Mucosa of gallbladder (tissue), 1 donor: ENCODE measurements at regions not wholly inside any gene's neighbourhood (a gene's known extent, or its start where the extent isn't known, plus 50 kb on each side); places are given as distances from the start of the nearest gene placed in this dataset.
A peak's percentile ranks its signal among the peaks of the same experiment; 100 is the strongest.

Source experiments
- DNase-seq: peaks from one replicate; pipeline ENCODE4 v3.0.0-alpha.2; 2020; ENCODE audit warnings: low spot score
- donor health status: DM: no; HTN: no; CAD: no.

DNA sequence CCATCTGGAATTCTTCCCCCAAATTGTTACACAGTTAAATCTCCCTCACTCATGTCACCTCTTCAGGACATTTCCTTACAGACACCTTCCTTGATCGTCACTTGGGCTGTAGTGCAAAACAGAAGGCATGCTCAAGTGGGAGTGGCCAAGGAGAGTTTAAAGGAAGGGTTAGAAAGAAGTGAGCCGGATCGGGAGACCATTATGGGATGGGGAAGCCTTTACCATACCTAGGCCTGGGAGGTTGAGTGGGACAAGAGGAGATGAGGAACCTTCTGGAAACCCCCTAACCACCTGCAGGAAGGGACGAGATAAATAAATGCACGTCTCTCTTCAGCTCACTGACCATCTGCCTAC lies 102.7 kb downstream of the UCHL1 start:
- no peak for DNase-seq

DNA sequence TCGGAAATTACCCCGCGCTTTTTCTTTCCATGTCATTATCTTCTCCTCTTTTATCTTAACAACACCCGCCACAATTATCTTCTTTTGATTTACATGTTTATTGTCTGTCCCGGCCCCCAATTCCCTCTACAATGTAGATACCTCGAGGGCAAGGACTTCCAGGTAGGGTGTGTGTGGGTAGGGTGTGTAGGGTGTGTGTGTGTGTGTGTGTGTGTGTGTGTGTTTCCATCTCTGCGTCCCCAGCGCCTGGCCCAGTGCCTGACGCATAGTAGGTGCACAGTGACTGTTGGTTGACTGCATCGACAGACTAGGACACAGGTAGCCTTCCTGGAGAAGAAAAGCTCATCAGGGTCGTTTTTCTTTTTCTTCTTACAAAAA lies 103.1 kb downstream of the UCHL1 start:
- no peak for DNase-seq

DNA sequence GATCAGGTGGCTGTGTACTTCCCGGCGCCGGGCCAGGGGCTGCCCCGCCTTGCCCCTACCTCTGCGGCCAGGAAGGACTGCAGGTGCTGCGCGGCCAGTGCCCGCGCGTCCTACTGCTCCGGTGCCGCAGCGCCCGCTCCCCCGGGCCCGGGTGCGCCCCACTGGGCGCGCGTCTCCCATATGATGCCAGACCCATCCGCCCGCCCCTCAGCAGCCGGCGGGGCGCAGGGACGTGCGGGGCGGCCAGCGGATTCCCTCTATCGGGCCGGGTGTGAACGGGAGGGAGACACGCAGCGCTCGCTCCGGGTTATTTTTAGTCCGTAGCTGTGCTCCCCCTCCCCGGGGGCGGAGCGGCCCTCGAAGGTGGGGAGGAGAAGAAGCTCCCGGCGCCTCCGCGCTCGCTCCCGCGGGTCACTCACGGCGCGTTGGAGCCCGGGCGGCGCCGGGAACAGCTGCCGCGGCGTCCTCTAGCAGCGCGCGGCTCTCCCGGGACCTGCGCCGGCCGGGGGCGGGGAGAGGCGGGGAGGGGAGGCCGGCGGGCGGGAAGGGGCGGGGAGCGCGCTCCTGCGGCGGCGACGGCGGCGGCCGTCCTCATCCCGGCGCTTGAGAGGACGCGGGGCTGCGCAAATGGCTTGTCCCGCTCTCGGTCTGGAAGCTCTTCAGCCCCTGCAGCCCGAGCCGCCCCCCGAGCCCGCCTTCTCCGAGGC lies 103.6 kb downstream of the UCHL1 start:
- peak; percentile 62 for DNase-seq

DNA sequence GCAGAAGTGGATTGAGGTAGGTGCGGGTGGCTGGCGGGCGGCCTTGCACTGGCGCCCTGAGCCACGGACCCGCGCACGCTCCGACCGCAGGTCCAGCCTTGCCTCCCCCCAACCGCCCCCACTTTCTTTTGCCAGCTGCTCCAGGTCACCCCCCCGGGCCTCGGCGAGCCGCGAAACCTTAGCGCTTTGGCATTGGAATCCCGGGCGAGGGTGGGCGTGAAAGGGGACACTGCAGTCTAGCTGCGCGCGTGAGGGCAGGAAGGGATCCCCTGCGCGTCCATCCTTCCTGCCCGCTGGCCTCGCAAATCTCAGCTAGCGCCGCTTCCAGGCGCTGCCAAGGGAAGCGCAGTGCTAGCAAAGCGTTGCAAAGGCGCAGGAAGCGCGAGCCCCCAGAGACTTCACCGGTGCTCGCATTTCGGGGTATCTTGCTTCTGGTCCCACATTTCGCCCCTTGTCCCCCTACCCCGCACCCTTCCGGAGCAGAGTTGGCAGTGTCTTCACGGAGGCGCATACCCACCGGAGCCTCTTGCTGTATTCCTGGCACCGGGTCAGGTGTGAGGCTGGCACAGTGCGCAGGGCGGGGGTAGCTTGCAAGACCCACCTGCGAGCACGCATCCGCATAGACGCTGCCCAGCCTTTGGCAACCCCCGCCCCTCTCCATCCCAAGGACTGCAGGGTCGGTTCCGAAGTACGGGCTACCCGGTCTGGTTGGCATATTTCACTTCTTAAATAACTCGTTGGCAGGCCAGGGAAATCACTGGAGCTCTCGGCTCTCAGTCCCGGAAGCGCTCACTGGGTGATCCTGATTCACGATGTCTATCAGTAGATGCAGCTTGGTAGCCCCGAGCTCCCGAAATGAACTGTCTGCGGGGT lies 104.4 kb downstream of the UCHL1 start:
- DNase-seq: peak; percentile 34

DNA sequence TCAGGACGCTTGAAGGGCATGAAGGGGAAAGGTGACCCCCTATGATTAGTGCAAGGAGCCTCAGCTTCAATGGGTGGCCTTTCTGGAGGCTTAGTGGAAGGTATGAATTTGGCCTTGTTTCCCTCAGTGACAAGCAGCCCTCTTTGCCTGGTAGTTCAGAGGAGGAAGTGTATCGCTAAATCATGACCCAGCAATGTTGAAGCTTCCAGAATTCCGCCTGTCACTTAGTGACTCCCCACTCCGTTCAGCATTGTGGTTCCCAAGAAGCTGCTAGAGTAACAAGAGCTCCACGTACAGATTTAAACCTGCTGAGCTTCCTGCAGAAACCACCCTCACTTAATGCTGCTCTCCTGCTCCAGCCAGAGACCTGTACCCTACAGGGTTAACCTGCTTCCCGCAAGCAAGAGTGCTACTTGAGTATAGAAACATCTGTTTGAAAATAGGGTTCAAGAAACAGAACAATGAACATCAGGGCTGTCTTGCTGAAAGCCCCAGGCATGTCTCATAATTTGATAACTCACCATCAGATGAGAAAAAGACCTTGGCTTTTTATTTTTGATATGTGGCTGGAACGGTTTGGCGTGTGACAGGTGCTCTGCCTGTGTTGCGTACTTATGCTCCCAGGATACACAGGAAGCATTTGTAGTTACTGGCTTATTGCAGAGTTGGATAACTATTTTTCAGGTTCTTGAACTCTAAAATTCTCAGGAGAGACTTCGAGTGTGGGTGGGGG lies 105.2 kb downstream of the UCHL1 start:
- DNase-seq: no peak

DNA sequence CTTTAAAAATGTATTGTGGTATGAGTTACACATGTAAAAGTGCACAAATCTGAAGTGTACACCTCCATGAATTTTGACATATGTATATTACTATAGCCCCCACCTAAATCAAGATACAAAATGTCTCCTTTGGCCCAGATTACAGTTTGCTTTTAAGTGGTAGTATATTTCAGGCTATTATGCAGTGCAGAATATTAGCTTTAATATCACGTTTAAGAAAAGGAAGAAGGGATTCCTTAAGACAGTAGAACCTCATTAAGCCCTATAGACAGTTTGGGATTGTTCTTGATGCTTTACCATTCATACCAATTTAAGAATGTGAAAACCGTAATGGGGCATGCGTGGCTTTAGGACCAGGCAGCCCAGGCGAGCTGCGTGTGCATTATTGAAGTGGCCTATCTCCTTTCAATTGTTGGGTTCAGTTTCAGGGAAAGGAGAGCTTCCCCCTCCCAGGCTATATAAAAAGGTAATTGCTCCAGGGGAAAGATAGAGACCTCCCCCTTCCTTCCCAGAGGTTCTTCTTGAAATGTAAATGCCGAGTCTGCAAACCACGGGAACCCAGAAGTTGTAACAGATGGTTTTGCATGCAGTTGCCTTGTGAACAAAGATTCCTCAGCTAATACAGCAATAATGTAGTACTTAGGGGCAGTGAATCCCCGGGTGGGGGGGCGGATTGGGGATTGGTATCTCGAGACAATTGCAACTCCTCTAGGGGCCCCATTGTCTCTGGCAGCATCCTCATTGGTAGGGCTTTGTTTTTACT lies 106.1 kb downstream of the UCHL1 start:
- no peak for DNase-seq

DNA sequence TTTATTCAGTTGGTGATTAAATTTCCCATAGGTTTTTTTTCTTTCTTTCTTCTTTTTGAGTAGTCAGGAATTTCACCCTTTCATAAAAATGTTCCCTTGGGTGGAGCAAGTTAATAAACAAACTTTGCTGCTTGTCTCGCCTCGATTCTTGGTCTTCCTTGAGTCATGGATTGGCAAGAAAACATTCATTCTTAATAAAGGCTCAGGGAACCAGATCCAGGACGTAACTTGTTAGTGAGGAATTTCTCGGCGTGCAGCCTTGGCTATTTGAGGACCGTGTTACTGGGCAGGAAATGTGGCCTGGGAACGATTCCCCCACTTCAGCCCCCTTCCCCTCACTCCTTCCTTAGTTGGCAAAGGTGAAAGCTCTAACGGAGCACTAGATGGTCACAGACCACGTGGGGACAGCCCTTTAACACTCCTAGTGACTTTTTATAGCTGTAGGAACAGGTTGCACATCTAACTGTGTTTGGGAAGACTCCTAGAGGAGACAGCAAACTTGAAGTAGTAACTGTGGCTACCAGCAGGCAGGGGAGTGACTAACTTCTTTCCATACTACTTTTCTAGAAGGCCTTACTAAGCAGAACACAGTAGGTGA lies 106.8 kb downstream of the UCHL1 start:
- DNase-seq: no peak

DNA sequence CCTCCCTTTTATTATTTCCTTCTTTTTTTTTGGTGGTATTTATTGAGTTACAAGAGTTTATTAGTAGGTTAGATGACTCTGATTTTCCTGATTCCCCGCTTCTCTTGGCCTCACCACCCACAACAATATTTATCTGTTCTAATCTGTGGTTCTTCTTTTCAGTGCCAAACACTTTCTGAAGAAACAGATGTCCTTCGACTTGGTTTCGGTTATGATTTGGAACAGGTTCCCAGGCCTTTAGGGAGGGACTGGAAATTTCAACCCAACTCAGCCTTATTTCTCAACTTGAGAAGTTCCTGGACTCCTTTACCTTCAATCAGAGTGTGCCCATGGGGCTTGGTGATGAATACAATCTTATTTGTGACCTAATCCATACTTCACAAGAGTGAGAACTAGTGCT lies 108.1 kb downstream of the UCHL1 start:
- DNase-seq: no peak

DNA sequence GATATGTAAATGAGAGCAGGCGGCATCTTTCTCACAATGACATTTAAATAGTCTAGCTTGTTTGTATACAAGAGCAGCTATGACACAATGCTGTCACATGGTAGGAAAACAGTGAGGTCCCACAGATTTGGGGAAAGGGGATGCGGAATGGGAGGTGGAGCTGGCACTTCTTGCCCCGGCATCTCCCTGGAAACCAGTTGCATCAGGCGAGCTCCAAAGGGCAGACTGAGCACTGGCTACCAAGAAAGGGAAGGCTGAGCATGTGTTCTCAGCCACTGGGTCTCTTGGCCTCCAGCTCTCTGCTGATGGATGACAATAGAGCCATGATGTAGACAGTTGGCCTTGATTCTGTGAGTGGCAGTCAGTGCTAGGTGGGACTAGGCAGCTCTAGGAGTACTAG lies 109.0 kb downstream of the UCHL1 start:
- DNase-seq: no peak

DNA sequence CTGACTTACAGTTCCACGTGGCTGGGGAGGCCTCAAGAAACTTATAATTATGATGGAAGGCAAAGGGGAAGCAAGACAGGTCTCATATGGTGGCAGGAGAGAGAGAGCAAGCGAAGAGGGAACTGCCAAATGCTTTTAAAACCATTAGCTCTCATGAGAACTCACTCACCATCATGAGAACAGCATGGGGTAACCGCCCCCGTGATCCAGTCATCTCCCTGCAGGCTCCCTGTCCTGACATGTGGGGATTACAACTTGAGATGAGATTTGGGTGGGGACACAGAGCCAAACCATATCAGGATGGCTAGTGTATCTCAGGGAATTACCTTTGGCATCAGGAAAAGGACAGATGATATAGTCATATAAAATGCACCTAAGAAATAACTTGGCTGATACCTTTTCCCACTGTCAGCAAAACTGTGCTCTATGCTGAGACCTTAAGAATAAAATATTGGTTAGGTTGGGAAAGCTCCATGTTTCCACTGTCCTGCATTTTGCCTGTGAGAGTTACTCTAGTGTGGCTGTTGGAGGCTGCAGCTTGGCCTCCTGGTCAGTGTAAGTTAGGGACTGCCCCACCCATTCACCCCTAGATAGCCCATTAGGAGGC lies 110.3 kb downstream of the UCHL1 start:
- DNase-seq: no peak

DNA sequence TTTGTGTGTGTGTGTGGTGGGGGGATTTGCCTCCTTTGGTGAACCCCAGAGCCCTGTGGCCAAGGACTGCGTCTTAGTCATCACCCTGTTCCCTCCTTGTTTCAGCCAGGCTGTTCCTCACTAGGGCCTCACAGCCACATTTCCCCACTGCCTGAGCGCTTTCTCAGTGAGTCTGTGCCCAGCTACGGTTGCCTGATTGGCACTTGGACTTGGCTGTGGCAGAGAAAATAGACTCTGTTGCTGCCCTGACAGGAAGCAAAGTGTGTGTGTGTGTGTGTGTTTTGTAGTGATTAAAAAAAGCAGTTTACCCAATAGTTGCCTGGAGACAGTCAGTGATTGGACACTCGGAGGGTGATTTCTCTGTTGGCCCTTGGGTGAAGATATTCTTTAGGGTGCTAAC lies 113.0 kb downstream of the UCHL1 start:
- DNase-seq: peak; percentile 26

DNA sequence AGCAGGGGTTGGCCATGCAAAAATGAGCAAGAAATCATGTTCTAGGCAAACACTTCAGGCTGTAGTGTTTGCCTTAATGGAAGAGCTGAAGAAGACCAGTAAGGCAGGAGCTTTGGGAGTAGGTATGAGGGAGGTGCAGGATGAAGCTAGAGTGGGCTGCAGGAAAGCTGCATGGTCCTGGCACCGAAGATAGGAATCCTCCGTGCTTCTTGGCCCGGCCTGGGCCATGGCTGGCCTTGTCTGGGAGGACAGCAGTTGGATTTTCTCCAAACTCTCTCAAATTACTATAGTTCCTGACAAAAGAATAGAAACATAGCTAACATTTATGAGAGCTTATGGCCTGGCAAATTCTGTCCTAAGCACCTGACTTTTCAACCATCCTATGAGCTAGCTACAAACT lies 116.5 kb downstream of the UCHL1 start:
- no peak for DNase-seq

DNA sequence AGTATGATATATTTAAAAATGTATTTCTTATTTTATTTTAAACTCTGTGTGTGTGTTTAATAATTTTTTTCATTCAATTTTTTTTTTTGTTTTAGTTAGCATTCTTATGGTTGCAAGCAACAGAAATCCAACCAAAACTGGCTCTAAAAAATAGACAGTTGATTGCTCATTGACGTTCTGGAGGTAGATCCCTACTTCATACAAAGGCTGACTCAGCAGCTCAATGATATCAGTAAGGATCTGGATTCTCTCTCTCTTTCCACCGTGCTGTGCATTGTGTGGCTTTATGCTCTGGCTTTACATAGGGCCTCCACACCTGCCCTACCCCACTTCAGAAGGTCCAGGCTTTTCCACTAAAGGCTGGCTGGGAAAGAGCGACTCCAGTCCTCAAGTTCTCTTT lies 117.8 kb downstream of the UCHL1 start:
- no peak for DNase-seq

DNA sequence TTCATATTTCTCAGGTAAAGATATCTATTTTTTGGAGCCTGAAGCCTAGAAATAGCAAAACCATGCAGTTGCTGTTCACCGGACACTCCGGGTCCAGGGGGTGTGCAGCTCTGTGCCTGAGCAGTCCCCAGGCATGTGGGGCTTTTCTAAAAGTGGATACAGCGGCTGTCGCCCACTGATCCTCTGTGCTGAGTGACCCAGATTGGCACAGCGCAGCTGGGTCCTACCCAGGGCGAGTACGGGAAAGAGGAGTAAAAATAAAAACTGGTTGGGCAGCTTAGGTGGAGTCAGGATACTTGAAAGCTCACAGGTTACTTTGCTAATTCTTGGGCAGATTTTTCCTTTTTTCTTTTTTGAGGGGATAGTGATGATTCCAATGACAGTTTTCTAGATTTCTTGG lies 118.8 kb downstream of the UCHL1 start:
- no peak for DNase-seq

DNA sequence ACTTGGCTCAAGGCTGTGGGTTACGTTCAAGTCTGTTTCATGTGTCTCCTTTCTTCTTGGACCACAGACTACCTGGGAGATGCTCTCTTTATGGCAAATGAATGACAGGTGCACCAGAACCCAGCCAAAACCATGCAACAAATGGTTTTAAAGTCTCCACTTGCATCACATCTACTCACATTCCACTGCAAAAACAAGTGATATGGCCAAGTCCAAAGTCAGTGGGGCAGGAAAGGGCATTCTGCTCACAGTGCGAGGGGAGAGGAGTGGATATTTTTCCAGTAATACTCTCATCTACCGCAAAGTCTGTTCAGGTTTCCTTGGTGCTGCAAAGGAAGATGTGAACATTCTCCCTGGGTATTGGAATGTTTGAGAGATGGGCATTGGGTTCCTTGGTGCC lies 120.5 kb downstream of the UCHL1 start:
- DNase-seq: no peak

DNA sequence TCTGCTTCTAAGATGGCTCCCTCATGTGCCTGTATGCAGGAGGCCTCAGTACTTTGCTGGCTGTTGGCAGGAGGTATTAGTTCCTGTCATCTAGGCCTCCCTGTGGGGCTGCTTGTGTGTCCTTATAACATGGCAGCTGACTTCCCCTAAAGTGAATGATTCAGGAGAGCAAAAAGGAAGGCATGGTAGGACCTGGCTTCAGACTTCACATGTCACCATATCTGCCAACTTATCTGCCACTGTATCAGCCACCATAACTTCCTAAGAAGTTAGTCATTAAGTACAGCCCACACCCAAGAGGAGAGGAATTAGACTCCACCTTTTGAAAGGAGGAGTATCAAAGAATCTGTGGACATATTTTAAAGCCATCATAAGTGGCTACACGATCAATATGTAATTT lies 122.5 kb downstream of the UCHL1 start:
- DNase-seq: no peak

DNA sequence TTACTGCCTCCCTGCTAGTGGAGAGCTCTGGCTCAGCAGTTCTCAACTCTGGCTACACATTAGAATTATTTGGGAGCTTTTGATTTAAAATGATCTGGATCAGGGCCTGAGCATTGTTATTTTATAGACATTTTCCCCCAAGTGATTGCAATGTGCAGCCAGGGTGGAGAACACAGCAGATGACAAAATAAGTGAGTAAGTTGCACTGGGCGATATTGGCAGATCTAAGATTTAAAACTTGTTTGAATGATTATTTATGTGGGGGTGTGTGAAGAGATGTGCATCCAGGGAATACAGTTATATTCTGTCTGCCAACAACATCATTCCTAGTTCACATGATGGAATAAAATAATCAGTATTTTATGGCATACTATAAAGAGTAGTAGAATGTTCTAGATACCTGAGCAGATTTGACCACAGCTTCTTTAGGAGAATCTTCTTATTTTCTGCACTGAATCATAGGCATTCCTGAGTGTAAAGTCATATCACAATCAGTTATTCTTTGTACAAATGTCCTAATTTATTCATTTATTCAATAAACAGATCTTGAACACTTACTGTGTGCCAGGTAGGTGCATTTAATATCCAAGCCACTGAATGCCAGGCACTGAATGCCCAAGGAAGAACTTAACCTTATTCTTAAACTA lies 123.9 kb downstream of the UCHL1 start:
- no peak for DNase-seq

DNA sequence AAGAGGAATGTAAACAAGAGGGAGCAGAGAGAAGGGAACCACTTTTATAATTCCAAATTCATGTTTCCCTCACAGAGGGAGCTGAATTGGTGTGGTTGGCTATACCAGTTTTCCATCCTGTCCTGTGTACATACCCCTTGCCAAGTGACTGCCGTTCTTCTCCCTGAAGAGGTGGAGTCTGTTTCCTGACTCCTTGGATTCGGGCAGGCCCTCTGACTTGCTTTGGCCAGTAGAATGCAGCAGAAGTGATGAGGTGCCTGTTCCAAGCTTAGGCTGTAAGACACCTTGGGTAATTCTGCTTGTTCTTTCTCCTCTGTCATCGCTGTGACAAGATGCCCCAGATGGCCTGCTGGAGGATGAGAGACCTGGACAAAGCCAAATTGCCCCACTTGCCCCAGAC lies 124.7 kb downstream of the UCHL1 start:
- no peak for DNase-seq

DNA sequence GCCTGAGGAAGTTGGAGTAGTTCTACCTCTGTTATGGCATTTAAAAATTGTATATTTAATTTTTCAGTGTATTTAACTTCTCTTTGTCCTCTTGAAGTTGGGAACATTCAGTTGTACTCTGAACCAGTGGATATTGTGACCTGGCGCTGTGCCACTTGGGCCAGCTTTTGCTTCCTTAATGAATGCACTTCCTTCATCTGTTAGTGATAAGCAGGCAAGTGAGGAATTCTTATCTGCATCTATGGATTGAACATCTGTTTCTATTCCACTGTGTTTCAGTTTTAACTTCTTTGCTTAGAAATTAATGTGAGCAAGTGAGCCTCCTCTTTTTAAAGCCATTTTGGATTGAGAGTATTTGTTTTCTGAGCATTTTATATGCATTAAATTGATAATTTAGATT lies 128.3 kb downstream of the UCHL1 start:
- peak; percentile 89 for DNase-seq

DNA sequence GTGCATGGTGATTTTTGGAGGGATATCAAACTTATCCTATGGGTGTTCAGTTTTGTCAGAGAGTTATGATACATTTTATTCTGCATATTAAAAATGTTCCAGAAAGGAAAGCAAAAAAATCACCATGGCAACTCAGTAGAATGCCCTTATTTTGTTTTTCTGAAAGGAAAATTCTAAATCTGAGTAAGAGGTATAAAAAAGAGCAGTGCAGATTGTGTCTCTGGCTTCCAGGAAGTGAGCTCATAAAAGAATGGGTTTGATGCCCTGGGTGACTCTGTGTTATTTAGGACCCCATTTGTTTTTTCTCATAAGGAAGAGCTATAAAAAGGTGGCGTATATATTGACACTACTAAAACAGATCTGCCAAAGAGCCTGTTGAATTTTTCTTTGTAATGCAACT lies 128.8 kb downstream of the UCHL1 start:
- DNase-seq: no peak

DNA sequence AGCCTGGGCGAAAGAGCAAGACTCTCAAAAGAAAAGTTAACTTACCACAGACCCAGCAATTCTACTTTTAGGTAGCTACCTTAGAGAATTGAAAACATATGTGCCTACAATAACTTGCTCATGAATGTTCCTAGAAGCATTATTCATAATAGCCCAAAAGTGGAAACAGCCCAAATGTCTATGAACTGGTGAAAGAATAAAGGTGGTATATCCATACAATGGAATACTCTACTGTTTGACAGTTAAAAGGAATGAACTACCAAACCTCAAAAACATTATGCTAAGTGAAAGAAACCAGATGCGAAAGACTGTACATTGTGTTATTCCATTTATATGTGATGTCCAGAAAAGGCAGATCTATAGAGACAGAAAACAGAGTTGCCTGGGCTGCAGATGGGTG lies 131.4 kb downstream of the UCHL1 start:
- DNase-seq: no peak
